ENCODE measurements at regions not wholly inside any gene's neighbourhood (a gene's known extent, or its start where the extent isn't known, plus 50 kb on each side); places are given as distances from the start of the nearest gene placed in this dataset.

DNA sequence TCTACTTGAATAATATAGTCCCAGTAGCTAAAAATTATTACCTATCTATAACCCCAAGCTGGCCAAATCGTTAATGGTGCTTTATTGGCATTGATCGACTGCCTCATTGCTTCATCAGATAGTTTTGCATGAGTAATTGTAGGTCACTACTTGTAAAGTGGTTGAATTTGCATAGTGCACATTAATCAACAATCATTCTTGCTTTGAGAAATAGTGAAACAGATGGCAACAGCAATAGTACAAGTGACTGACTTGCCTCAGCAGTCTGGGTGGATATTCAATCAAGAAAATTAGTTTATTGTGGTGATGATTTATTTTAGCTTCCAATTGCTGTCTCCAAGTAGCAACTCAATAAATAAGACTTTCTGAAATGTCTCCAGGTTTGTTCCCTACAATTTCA is 117.8 kb upstream of the NRXN1 start:
- FAIRE-seq (no peak), DNase-seq (ENCODE audit: extremely low spot score, insufficient read length, low read depth) (no peak)

GRCh38 chr2:51145761-51146160 is 113.8 kb upstream of the NRXN1 start:
- no peak for FAIRE-seq

DNA sequence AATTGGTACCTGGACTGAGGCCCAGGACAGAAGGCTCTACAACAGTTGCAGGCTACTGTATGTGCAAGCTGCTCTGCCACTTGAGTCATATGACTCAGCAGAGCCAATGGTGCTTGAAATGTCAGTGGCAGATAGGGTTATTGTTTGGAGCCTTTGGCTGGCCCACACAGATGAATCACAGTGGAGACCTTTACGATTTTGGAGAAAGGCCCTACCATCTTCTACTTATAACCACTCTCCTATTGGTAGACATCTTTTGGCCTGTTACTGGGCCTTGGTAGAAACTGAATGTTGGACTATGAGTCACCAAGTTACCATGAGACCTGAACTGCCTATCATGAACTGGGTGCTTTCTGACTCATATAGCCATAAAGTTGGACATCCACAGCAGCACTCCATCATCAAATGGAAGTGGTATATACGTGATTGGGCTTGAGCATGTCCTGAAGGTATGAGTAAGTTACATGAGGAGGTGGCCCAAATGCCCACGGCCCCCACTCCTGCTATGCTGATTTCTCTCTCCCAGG is 88.9 kb upstream of the NRXN1 start:
- DNase-seq (ENCODE audit: extremely low spot score, insufficient read length, low read depth) (no peak), FAIRE-seq (no peak)

More at GRCh38 chr2:51145761-51146160, 113.8 kb upstream of the NRXN1 start:
- DNase-seq (ENCODE audit: extremely low spot score, insufficient read length, low read depth) = no peak

DNA sequence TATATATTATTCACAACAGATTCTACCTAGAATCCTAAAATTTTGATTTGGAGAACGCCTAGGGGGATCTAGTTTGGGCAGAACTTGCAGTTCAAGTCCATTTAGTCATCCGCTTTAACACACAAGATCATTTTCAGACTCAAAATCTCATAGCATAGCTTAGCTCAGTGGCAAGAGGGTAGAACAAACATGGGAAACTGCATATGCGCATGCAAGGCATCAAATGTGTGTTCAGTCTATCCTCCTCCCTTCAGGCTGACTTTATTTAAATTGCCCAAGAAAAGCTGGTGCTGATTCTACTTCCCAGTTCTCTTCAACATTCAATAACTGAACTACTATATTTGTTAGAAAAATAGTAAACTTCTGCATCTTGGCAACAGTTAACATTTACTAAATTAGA is 79.6 kb upstream of the NRXN1 start:
- FAIRE-seq = no peak

DNA sequence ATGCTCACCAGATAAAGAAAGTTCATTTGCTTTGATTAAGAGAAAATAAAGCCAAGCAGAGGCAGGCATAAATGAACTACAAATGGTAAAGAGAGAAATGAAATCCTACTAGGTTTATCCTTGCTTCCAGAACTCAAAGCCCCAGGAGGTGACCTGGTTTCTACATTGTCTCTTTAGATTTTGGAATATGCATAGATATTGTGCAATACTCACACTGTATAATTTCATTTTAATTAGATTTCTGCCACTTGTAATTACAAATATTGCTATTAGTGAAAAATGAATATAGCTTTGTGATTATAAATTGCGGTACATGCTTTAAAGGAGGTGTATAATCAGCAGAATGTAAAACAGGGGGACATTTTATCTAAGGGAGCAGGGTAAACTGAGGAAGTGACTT is 76.9 kb upstream of the NRXN1 start:
- no peak for DNase-seq (ENCODE audit: extremely low spot score, insufficient read length, low read depth)

More for the DNA sequence above, 79.6 kb upstream of the NRXN1 start:
- DNase-seq (ENCODE audit: extremely low spot score, insufficient read length, low read depth) = no peak

DNA sequence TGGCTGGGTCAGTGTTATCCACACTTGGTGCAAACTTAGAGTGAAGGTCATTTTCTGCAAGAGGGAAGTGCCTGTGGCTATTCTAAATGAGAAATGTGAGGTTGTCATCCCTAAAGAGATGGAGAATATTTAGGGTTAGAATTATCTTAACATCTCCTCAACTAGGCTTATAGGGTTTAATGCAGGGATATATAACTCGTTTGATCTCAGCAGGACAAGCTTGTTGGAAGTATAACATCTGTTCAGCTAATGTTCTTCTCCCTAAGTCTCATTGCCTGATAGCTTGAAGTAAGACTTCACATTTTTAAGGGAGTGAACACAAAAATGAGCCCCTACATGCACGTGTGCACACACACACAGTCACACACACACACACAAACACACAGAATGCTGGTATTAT is 75.9 kb upstream of the NRXN1 start:
- FAIRE-seq (no peak), DNase-seq (ENCODE audit: extremely low spot score, insufficient read length, low read depth) (no peak)

More for the DNA sequence above, 76.9 kb upstream of the NRXN1 start:
- no peak for FAIRE-seq

- no peak for DNase-seq (ENCODE audit: extremely low spot score, insufficient read length, low read depth)
- no peak for FAIRE-seq
Observed at GRCh38 chr2:51105811-51106210, 73.9 kb upstream of the NRXN1 start.

DNA sequence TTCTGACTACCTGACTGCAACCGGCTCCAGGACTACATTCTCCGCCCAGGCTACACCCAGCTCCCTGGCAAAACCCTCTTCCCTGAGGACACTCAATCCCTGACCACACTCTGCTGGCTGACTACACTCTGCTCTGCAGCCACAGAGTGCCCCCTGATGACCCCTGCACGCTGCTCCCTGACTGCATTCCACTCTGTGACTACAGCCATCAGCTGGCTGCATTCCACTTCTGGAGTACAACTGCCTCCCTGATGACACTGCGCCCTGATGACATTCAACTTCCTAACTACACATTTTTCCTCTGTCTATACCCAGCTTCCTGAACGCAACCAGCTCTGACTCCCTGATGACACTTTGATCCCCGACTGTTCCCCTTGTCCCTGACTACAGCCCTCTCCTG is 71.3 kb upstream of the NRXN1 start:
- FAIRE-seq = no peak
- no peak for DNase-seq (ENCODE audit: extremely low spot score, insufficient read length, low read depth)

DNA sequence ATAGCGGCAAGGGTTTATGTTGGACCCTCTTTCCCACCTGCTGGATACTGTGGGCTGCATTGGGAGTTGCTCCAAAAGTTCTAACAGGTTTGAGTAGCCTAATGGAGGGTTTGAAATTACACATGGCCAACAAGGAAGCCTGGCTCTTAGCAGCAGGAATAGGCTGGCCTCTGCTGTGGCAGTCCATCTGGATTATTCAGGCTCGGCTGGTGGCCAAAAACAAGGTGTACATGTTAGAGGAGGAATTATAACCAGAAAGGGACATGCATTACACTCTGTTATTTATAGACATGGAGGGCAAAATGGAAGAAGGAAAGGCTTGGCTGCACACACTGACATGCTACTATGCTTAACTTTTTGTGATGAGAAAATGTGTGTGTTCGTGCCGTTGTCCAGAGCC is 61.1 kb upstream of the NRXN1 start:
- no peak for FAIRE-seq
- no peak for DNase-seq (ENCODE audit: extremely low spot score, insufficient read length, low read depth)

DNA sequence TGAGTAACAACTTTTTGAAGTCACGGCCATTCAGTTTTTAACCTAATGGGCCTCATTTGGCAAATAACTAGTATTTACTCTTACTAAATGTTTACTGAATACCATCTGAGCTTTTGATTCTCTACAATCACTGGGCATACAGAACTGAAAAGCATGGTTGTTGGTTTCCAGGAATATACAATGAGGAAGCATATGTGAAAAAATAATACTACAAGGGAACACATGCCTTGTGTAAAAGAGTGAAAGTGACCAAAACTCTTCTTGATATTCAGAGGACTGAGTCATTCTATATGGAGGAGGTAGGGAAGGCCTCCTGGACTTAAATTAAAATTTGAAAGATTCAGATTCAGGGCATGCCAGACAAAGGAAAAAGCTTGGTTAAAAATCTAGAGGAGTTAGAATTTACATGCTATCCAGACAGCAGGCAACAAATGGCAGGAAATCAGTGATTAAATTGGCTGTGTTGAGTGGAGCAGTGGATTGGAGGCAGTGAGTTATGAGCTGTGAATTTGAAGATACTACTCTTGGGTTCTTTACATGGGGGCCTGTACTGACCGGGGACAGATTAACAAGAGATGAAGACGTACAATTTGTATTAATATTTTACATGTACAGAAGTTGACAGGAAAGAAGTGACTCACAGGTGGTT is 53.6 kb upstream of the NRXN1 start:
- DNase-seq (ENCODE audit: extremely low spot score, insufficient read length, low read depth) (no peak), FAIRE-seq (no peak)

GRCh38 chr2:51084750-51085149 is 52.8 kb upstream of the NRXN1 start:
- FAIRE-seq (no peak), DNase-seq (ENCODE audit: extremely low spot score, insufficient read length, low read depth) (no peak)

All from GM18507 (cell line).